OCI-LY3 (cell line): ENCODE measurements at regions not wholly inside any gene's neighbourhood (a gene's known extent, or its start where the extent isn't known, plus 50 kb on each side); places are given as distances from the start of the nearest gene placed in this dataset.

ENCODE experiments used
- H2AFZ ChIP-seq: fragments of 200-600, 300-600 bp; shearing (Covaris generic); 2 replicates; pipeline ENCODE4 v1.6.0; 2014; ENCODE audit warnings: antibody characterized with exemption, low read depth, low read length
- H3K27ac ChIP-seq: fragments of 200-600, 300-600 bp; sonication (generic); 2 replicates; pipeline ENCODE4 v1.5.1; 2014; ENCODE audit warnings: mild to moderate bottlenecking, low read length, moderate library complexity, mixed read lengths
- H3K27me3 ChIP-seq: fragments of 200-600, 300-600 bp; sonication (generic); 2 replicates; pipeline ENCODE4 v1.6.1; 2014; ENCODE audit warnings: low read depth, low read length, mixed read lengths
- H3K36me3 ChIP-seq: fragments of 200-600, 300-600 bp; sonication (generic); replicated peaks from 2 replicates; pipeline ENCODE3; 2014; ENCODE audit warnings: low read depth, low read length, mixed read lengths
- H3K4me1 ChIP-seq: fragments of 300-600, 200-600 bp; sonication (generic); 2 replicates; pipeline ENCODE4 v1.6.1; 2014; ENCODE audit warnings: low read length, mixed read lengths
- H3K4me2 ChIP-seq: fragments of 200-600, 300-600 bp; sonication (generic); 2 replicates; pipeline ENCODE4 v1.6.1; 2014; ENCODE audit warnings: low read length, mixed read lengths
- H3K4me3 ChIP-seq: fragments of 300-600, 200-600 bp; sonication (generic); 2 replicates; pipeline ENCODE4 v1.5.1; 2014; ENCODE audit warnings: antibody characterized with exemption, mild to moderate bottlenecking, low read length, moderate library complexity
- H3K79me2 ChIP-seq: fragments of 300-600, 200-600 bp; shearing (Covaris generic); 2 replicates; pipeline ENCODE4 v1.6.1; 2014; ENCODE audit warnings: mild to moderate bottlenecking, low read length, mixed read lengths
- H3K9ac ChIP-seq: fragments of 300-600, 200-600 bp; shearing (Covaris generic); 2 replicates; pipeline ENCODE4 v1.6.0; 2014; ENCODE audit warnings: mild to moderate bottlenecking, low read length, moderate library complexity
- H3K9me3 ChIP-seq: fragments of 200-600, 300-600 bp; shearing (Covaris generic); 2 replicates; pipeline ENCODE4 v1.6.1; 2014; ENCODE audit warnings: low read length, mixed read lengths; ENCODE audit not compliant: insufficient read depth
- H4K20me1 ChIP-seq: fragments of 200-600, 300-600 bp; sonication (generic); 2 replicates; pipeline ENCODE4 v1.6.1; 2016; ENCODE audit warnings: low read length, mixed read lengths; ENCODE audit not compliant: insufficient read depth
- CTCF ChIP-seq: fragments of 200-600, 300-600 bp; sonication (generic); IDR thresholded peaks from 2 replicates; pipeline ENCODE4 v1.5.1; 2014; ENCODE audit warnings: antibody characterized with exemption, low read length, low read depth
- EZH2phosphoT487 ChIP-seq: fragments of 200-600 bp; shearing (Covaris generic); IDR thresholded peaks from 2 replicates; pipeline ENCODE4 v1.6.1; 2018; ENCODE audit warnings: antibody characterized with exemption, mixed run types, low read depth

DNA sequence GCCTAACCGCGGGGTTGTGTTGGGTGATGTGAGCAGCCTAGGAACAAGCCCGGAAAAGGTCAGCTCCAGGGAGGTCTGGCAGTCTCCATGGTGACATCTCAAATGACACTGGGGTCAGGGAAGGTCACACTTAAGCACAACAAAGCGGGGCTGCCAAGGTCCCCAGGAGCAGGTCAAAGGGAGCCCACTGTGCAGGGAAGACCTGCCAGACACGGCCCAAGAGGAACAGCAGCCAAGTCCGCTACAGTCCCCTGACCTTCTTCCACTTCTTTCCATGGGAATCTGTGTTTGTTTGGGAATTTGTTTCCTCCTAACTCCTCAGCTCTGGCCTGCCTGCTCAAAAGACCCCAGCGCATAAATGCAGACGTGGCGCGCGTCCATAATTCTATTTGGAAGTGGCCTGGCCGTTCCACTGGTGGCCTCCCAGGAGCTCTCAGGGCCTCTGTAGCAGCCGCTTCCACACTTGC is 232.1 kb upstream of the COPS8 start:
- no peak overlapping the region for H3K27ac ChIP-seq
- H2AFZ ChIP-seq = no peak overlapping the region
- no peaks in the 10 kb centered on the region for H3K79me2 ChIP-seq
- no peaks in the 10 kb centered on the region for H3K4me1 ChIP-seq
- H3K4me2 ChIP-seq = no peak overlapping the region
- no peaks in the 10 kb centered on the region for H3K9me3 ChIP-seq
- no peaks in the 10 kb centered on the region for H4K20me1 ChIP-seq
- H3K4me3 ChIP-seq = no peak overlapping the region
- H3K36me3 ChIP-seq = no peaks in the 10 kb centered on the region
- no peak for TF ChIP-seq EZH2phosphoT487
- no peak for TF ChIP-seq CTCF
- H3K27me3 ChIP-seq = no peaks in the 10 kb centered on the region
- H3K9ac ChIP-seq = no peak overlapping the region

GRCh38 chr2:236855176-236855865 is 230.4 kb upstream of the COPS8 start:
- no peaks in the 10 kb centered on the region for H3K27me3 ChIP-seq
- no peak overlapping the region for H2AFZ ChIP-seq
- H3K27ac ChIP-seq = no peak overlapping the region
- H3K4me2 ChIP-seq = no peak overlapping the region
- TF ChIP-seq CTCF (no peak), EZH2phosphoT487 (no peak)
- no peaks in the 10 kb centered on the region for H3K79me2 ChIP-seq
- no peaks in the 10 kb centered on the region for H3K36me3 ChIP-seq
- H3K4me1 ChIP-seq = peaks cover 5% of the 10 kb centered on the region; the same call in 1 of the 2 replicates
- no peaks in the 10 kb centered on the region for H4K20me1 ChIP-seq
- H3K9ac ChIP-seq = no peak overlapping the region
- no peak overlapping the region for H3K4me3 ChIP-seq
- no peaks in the 10 kb centered on the region for H3K9me3 ChIP-seq

DNA sequence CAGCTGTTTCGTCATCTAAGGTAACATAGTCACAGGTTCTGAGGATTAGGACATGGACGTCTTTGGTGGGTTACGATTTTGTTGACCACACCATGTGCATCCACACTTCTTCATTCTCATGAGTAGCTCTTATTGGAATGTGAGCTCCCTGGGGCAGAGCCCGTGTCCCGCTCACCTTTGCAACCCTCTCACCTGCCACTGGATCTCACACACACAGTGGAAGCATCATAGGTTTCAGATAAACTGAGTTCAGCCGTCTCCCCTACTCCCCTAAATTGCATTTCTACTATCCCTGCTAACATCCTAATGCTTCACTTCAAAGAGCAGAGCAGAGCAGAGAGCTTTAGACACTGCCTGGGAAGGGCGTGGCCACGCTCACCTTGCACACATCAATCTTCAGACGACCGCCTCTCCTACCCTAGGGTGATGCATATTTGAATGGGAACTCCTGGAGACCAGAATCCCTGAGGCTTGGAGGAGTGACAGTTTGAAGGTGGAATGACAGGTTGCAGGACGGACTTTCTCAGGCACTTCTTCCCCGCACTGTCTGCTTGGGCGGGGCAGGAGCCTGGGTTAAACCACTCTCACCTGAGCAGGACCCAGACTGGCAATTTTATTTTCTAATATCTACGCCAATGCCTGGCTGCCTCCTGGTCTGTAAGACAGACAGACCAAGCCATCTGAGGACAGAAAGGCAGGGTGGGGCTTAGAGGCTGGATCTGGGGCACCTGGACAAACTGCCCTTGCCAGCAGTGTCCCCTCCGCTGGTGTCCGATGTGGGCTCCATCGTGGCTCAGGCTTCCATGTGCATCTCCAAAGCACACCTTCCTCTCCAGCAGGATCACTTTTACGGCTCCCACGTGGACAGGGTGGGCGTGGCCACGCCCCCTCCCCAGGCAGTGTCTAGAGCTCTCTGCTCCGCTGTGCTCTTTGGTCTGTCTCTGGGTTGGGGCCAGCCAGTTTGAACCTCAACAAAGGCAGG is 229.5 kb upstream of the COPS8 start:
- no peaks in the 10 kb centered on the region for H3K79me2 ChIP-seq
- H3K9ac ChIP-seq = no peak overlapping the region
- H3K4me2 ChIP-seq = no peak overlapping the region
- H3K4me1 ChIP-seq = peaks cover 5% of the 10 kb centered on the region; the same call in 1 of the 2 replicates
- no peak for TF ChIP-seq CTCF
- TF ChIP-seq EZH2phosphoT487 = no peak
- no peak overlapping the region for H3K4me3 ChIP-seq
- H3K36me3 ChIP-seq = no peaks in the 10 kb centered on the region
- H2AFZ ChIP-seq = no peak overlapping the region
- no peak overlapping the region for H3K27ac ChIP-seq
- no peaks in the 10 kb centered on the region for H3K27me3 ChIP-seq
- no peaks in the 10 kb centered on the region for H4K20me1 ChIP-seq
- H3K9me3 ChIP-seq = no peaks in the 10 kb centered on the region

GRCh38 chr2:236856848-236857235 is 228.8 kb upstream of the COPS8 start:
- peaks cover 5% of the 10 kb centered on the region; the same call in 1 of the 2 replicates for H3K4me1 ChIP-seq

More at GRCh38 chr2:236856848-236857235, 228.8 kb upstream of the COPS8 start:
- Histone ChIP-seq H4K20me1 (no peaks in the 10 kb centered on the region), H3K27me3 (no peaks in the 10 kb centered on the region), H3K4me2 (no peak overlapping the region), H2AFZ (no peak overlapping the region), H3K4me3 (no peak overlapping the region), H3K9me3 (no peaks in the 10 kb centered on the region), H3K36me3 (no peaks in the 10 kb centered on the region), H3K9ac (no peak overlapping the region), H3K27ac (no peak overlapping the region), H3K79me2 (no peaks in the 10 kb centered on the region)
- TF ChIP-seq CTCF (no peak), EZH2phosphoT487 (no peak)
